Lung (tissue), 11 donors: ENCODE measurements at regions not wholly inside any gene's neighbourhood (a gene's known extent, or its start where the extent isn't known, plus 50 kb on each side); places are given as distances from the start of the nearest gene placed in this dataset.

Experiments used
- ATAC-seq: fragments of 200-7000 bp; cut with Tn5 transposase; one replicate; pipeline ENCODE4 v1.9.1; 2020; ENCODE audit warnings: moderate number of reproducible peaks; ENCODE audit not compliant: insufficient read depth, low FRiP score
- DNase-seq, 3 donors: peaks; one replicate each; pipeline ENCODE4 v3.0.0-alpha.2; 2013 to 2017
- H3K27ac ChIP-seq, 2 donors: one replicate each; pipeline ENCODE4 v1.5.1; 2013; ENCODE audit warnings: mild to moderate bottlenecking in 2 of 2, moderate library complexity in 2 of 2, control low read depth in 1 of 2, inconsistent platforms in 1 of 2, low read depth in 1 of 2, low read length in 1 of 2
- H3K27me3 ChIP-seq, 3 donors: one replicate each; pipeline ENCODE4 v1.5.1; 2013; ENCODE audit warnings: low read length in 2 of 3; ENCODE audit not compliant: control insufficient read depth in 3 of 3, insufficient read depth in 3 of 3
- H3K36me3 ChIP-seq, 4 donors: one replicate each; pipeline ENCODE4 v1.5.1; 2013; ENCODE audit warnings: low read length in 4 of 4, mild to moderate bottlenecking in 1 of 4, moderate library complexity in 1 of 4; ENCODE audit not compliant: control insufficient read depth in 4 of 4, insufficient read depth in 4 of 4
- H3K4me1 ChIP-seq, 5 donors: one replicate each; pipeline ENCODE4 v1.5.1; 2013; ENCODE audit warnings: low read length in 5 of 5, mild to moderate bottlenecking in 2 of 5, moderate library complexity in 1 of 5; ENCODE audit not compliant: control insufficient read depth in 5 of 5, insufficient read depth in 5 of 5
- H3K4me3 ChIP-seq: one replicate; pipeline ENCODE4 v1.5.1; 2013; ENCODE audit warnings: mild to moderate bottlenecking, control low read depth, moderate library complexity
- H3K9ac ChIP-seq, 2 donors: one replicate each; pipeline ENCODE4 v1.5.1; 2013; ENCODE audit warnings: low read length in 2 of 2, control low read depth in 1 of 2; ENCODE audit not compliant: insufficient read depth in 1 of 2
- H3K9me3 ChIP-seq, 4 donors: one replicate each; pipeline ENCODE4 v1.5.1; 2013; ENCODE audit warnings: low read length in 3 of 4, mild to moderate bottlenecking in 1 of 4, moderate library complexity in 1 of 4; ENCODE audit not compliant: control insufficient read depth in 4 of 4, insufficient read depth in 3 of 4
- WGBS, 2 donors: extraction: QIAGEN DNeasy Blood & Tissue Kit; methylation state at CpG; one replicate each; pipeline ENCODE4 v1.1.7; 2013; 5-methylcytosine and 5-hydroxymethylcytosine counted together
- TF ChIP-seq, protein P1 (sequence below): IDR thresholded peaks from 2 replicates; pipeline ENCODE4 v1.5.1; 2012; ENCODE audit warnings: mild to moderate bottlenecking; ENCODE audit errors: control extremely low read depth, extremely low read depth
- donor health status: control.
- donor health status: control.
- donor health status: Bipolar disorder and iron deficiency.
- donor health status: healthy.
- donor health status: DM: yes; HTN: yes; CAD: no.

DNA sequence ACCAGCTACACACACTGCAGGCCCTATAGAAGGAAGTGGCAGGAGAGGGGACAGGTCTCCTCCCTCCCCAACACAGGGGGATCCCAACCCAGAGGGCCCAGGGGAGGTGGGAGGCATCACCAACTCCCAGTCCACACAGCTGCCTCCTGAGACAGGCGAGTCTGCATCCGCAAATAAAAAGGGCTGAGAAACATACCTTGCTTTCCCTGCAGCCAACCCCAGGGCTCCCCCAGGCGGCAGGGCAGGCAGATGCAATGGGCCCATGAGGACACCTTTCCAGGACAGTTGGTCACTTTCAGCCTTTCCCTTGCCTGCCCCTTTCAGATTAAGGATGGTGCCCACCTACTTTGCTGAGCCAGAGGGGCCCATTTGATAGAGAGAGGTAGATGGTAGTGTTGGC lies 180.0 kb downstream of the BRD1 start:
- 77 to 93% methylated on average over 3 of the region's 3 CpGs for WGBS, 2 donors
- no peak overlapping the region for H3K4me3 ChIP-seq
- H3K4me1 ChIP-seq, result peaks cover 0 to 5% (median 0%) of the 10 kb centered on the region in 5 donors
- H3K9ac ChIP-seq, result no peak overlapping the region
- H3K36me3 ChIP-seq, result peaks cover 0 to 2% (median 0%) of the 10 kb centered on the region in 4 donors
- H3K9me3 ChIP-seq, result peaks cover 0 to 4% (median 0%) of the 10 kb centered on the region in 4 donors
- DNase-seq, result no peak
- TF ChIP-seq, protein P1, sequence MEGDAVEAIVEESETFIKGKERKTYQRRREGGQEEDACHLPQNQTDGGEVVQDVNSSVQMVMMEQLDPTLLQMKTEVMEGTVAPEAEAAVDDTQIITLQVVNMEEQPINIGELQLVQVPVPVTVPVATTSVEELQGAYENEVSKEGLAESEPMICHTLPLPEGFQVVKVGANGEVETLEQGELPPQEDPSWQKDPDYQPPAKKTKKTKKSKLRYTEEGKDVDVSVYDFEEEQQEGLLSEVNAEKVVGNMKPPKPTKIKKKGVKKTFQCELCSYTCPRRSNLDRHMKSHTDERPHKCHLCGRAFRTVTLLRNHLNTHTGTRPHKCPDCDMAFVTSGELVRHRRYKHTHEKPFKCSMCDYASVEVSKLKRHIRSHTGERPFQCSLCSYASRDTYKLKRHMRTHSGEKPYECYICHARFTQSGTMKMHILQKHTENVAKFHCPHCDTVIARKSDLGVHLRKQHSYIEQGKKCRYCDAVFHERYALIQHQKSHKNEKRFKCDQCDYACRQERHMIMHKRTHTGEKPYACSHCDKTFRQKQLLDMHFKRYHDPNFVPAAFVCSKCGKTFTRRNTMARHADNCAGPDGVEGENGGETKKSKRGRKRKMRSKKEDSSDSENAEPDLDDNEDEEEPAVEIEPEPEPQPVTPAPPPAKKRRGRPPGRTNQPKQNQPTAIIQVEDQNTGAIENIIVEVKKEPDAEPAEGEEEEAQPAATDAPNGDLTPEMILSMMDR, result no peak
- peaks cover 0 to 22% (median 20%) of the 10 kb centered on the region in 3 donors for H3K27me3 ChIP-seq
- ATAC-seq, result no peak
- no peak overlapping the region for H3K27ac ChIP-seq

GRCh38 chr22:49646876-49647275 lies 180.8 kb downstream of the BRD1 start:
- no peak overlapping the region for H3K4me3 ChIP-seq
- no peak overlapping the region for H3K27ac ChIP-seq
- TF ChIP-seq, protein P1, result no peak
- WGBS, 2 donors, result 77 to 87% methylated on average over 3 of the region's 3 CpGs
- H3K36me3 ChIP-seq, result peaks cover 0 to 2% (median 0%) of the 10 kb centered on the region in 4 donors
- H3K4me1 ChIP-seq, result peaks cover 0 to 10% (median 0%) of the 10 kb centered on the region in 5 donors
- no peak for ATAC-seq
- DNase-seq, result no peak
- no peak overlapping the region for H3K9ac ChIP-seq
- peaks cover 0 to 4% (median 0%) of the 10 kb centered on the region in 4 donors for H3K9me3 ChIP-seq
- H3K27me3 ChIP-seq, result peaks cover 0 to 22% (median 18%) of the 10 kb centered on the region in 3 donors

- peaks cover 0 to 4% (median 0%) of the 10 kb centered on the region in 4 donors for H3K9me3 ChIP-seq
- H3K9ac ChIP-seq, result no peak overlapping the region
- H3K36me3 ChIP-seq, result peaks cover 0 to 2% (median 0%) of the 10 kb centered on the region in 4 donors
- TF ChIP-seq, protein P1, result no peak
- ATAC-seq (no peak), DNase-seq (no peak)
- H3K4me3 ChIP-seq, result no peak overlapping the region
- peaks cover 0 to 18% (median 17%) of the 10 kb centered on the region in 3 donors for H3K27me3 ChIP-seq
- H3K4me1 ChIP-seq, result peaks cover 0 to 10% (median 0%) of the 10 kb centered on the region in 5 donors
- 90 to 94% methylated on average over 13 of the region's 13 CpGs for whole genome bisulfite sequencing, 2 donors
- no peak overlapping the region for H3K27ac ChIP-seq
Observed at GRCh38 chr22:49645791-49646550, 181.7 kb downstream of the BRD1 start.
